Ovary (tissue), 3 donors: ENCODE measurements at regions not wholly inside any gene's neighbourhood (a gene's known extent, or its start where the extent isn't known, plus 50 kb on each side); places are given as distances from the start of the nearest gene placed in this dataset.

Source experiments
- POLR2A ChIP-seq: fragments of 450-650 bp; IDR thresholded peaks from one replicate; pipeline ENCODE4 v1.6.1; 2017; ENCODE audit warnings: antibody characterized with exemption, mild to moderate bottlenecking, moderate library complexity
- TF ChIP-seq, protein P1 (sequence below), 3 donors: fragments of 450-650 bp in 2 of 3; fragments of 200-600 bp in 1 of 3; IDR thresholded peaks; one replicate each; pipeline versions ENCODE4 v1.5.1 to v1.8.0; 2016 to 2022; ENCODE audit warnings: antibody characterized with exemption in 3 of 3, mild to moderate bottlenecking in 1 of 3
- donor health status: DM: no; HTN: no; CAD: no.

DNA sequence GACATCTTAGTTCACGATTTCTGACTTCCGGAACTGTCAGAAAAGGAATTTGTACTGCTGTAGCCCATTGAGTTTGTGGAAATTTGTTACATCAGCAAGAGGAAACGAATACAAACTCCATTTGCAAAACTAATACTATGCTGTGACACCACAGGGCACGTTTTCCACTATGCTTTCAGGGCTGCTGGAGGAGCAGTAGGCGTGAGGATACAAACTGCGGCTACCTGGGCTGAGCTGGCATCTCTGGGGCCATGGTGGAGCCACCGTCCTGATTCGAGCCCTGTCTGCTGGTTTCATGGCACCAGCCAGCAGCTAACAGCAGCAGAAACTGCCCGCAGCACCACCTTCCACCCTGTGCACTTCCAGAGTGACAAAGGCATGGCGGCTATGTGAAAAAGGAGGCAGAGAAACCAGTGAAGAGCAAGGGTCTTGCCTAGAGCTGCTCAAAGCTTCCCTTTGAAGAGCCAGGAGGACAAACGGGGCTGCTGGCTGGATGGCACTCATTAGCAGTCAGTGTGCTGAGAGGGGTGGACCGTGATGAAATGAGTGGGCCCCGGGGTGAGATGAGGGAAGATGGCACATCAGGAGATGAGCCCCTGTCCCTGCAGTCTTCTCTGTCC is 58.9 kb upstream of the STX16 start:
- TF ChIP-seq, protein P1, sequence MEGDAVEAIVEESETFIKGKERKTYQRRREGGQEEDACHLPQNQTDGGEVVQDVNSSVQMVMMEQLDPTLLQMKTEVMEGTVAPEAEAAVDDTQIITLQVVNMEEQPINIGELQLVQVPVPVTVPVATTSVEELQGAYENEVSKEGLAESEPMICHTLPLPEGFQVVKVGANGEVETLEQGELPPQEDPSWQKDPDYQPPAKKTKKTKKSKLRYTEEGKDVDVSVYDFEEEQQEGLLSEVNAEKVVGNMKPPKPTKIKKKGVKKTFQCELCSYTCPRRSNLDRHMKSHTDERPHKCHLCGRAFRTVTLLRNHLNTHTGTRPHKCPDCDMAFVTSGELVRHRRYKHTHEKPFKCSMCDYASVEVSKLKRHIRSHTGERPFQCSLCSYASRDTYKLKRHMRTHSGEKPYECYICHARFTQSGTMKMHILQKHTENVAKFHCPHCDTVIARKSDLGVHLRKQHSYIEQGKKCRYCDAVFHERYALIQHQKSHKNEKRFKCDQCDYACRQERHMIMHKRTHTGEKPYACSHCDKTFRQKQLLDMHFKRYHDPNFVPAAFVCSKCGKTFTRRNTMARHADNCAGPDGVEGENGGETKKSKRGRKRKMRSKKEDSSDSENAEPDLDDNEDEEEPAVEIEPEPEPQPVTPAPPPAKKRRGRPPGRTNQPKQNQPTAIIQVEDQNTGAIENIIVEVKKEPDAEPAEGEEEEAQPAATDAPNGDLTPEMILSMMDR (IDR thresholded peaks at IDR 0.05) = no peak
- no peak for TF ChIP-seq POLR2A
